Esophagus (tissue), 2 donors: ENCODE measurements at regions not wholly inside any gene's neighbourhood (a gene's known extent, or its start where the extent isn't known, plus 50 kb on each side); places are given as distances from the start of the nearest gene placed in this dataset.

Source experiments
- H3K27ac ChIP-seq, 2 donors: one replicate each; pipeline ENCODE4 v1.5.1; 2013; ENCODE audit warnings: low read depth in 2 of 2, mild to moderate bottlenecking in 2 of 2, inconsistent platforms in 1 of 2, low read length in 1 of 2, moderate library complexity in 1 of 2
- H3K27me3 ChIP-seq, 2 donors: one replicate each; pipeline ENCODE4 v1.6.1; 2013; ENCODE audit warnings: low read length in 2 of 2, control low read depth in 1 of 2, mild to moderate bottlenecking in 1 of 2; ENCODE audit not compliant: insufficient read depth in 2 of 2, control insufficient read depth in 1 of 2
- H3K36me3 ChIP-seq, 2 donors: one replicate each; pipeline ENCODE4 v1.6.1; 2013; ENCODE audit warnings: low read length in 1 of 2; ENCODE audit not compliant: control insufficient read depth in 2 of 2, insufficient read depth in 2 of 2
- H3K4me1 ChIP-seq, 2 donors: one replicate each; pipeline ENCODE4 v1.6.1; 2013; ENCODE audit warnings: low read length in 1 of 2; ENCODE audit not compliant: control insufficient read depth in 2 of 2, insufficient read depth in 2 of 2
- H3K4me3 ChIP-seq, 2 donors: one replicate each; pipeline ENCODE4 v1.5.1; 2013; ENCODE audit warnings: low read length in 2 of 2, mild to moderate bottlenecking in 2 of 2, low read depth in 1 of 2, moderate library complexity in 1 of 2
- H3K9me3 ChIP-seq, 2 donors: one replicate each; pipeline ENCODE4 v1.6.1; 2013; ENCODE audit warnings: mild to moderate bottlenecking in 2 of 2, low read depth in 1 of 2, low read length in 1 of 2, moderate library complexity in 1 of 2; ENCODE audit not compliant: control insufficient read depth in 2 of 2, insufficient read depth in 1 of 2
- WGBS, 2 donors: extraction: QIAGEN DNeasy Blood & Tissue Kit; methylation state at CpG; one replicate each; pipeline ENCODE4 v1.1.7; 2013; 5-methylcytosine and 5-hydroxymethylcytosine counted together
- donor health status: healthy with polysubstance abuse.
- donor health status: Bipolar disorder and iron deficiency.

GRCh38 chrX:3169421-3169820 lies 128.2 kb downstream of the ARSF start:
- Histone ChIP-seq H3K27me3 (no peaks in the 10 kb centered on the region), H3K4me1 (no peaks in the 10 kb centered on the region), H3K36me3 (no peaks in the 10 kb centered on the region), H3K27ac (no peak overlapping the region), H3K4me3 (no peak overlapping the region), H3K9me3 (no peaks in the 10 kb centered on the region)
- WGBS, 2 donors, result 81 to 87% methylated on average over 4 of the region's 4 CpGs

- no peaks in the 10 kb centered on the region for H3K36me3 ChIP-seq
- no peaks in the 10 kb centered on the region for H3K27me3 ChIP-seq
- H3K4me3 ChIP-seq, result no peak overlapping the region
- 90% methylated on average over 4 of the region's 4 CpGs for WGBS, 2 donors
- H3K27ac ChIP-seq, result no peak overlapping the region
- no peaks in the 10 kb centered on the region for H3K4me1 ChIP-seq
- H3K9me3 ChIP-seq, result no peaks in the 10 kb centered on the region
These were observed 126.5 kb downstream of the ARSF start for GRCh38 chrX:3167771-3168170.

DNA sequence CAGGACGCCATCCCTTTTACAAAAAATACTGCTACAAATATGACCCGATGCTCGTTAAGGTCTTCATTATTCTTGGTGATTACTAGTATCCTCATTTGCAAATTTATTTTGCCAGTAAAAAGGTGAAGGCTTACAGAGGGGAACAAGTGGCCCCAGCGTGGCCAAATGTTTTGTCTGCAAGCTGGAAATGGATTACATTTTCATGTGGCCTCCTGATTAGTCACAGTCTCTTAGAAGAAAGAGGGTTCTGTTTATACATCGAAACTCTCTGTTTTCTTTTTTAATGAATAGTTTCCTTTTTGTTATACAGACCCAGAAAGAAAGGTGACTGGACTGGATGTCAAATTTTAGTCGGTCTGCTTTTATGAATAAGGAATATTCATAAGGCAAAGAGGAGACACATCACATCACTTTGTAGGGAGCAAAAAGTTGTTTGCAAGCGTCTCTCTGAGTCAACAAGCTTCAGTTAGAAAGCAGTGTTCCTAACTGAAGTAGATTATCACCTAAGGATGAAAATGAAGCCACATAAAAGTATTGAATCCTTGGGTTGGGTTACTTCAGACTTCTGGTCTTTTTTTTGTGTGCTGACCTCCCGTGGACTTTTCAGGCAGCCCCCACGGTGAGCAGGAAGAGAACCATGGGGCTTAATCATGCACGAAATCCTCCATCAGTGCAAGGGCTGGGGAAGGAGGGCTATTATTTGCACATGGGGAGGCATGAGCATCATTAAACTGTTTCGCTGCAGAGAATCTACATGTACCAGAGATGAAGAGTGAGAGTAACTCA lies 125.6 kb downstream of the ARSF start:
- no peaks in the 10 kb centered on the region for H3K27me3 ChIP-seq
- no peak overlapping the region for H3K4me3 ChIP-seq
- WGBS, 2 donors, result 57% methylated on average over 11 of the region's 11 CpGs
- H3K9me3 ChIP-seq, result no peaks in the 10 kb centered on the region
- H3K4me1 ChIP-seq, result no peaks in the 10 kb centered on the region
- H3K36me3 ChIP-seq, result no peaks in the 10 kb centered on the region
- H3K27ac ChIP-seq, result no peak overlapping the region

DNA sequence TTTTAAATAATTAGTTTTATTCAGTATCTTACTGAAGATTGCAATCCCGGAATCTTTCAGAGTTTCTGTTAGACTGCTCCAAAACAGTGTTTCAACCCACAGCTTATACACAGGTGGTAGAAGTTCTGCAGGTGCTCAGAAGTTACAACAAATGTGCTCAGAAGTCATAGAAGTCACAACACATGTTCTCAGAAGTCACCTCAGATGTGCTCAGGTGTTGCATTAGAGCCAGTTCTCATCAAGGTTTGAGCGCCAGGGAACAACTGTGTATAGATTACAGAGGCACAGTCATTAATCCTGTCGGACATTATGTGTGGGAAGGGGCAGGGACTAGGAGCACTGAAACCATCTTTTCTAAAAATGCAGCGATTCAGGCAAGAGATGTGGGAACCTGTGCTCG lies 124.5 kb downstream of the ARSF start:
- Histone ChIP-seq H3K36me3 (no peaks in the 10 kb centered on the region), H3K27ac (no peak overlapping the region), H3K27me3 (no peaks in the 10 kb centered on the region), H3K4me3 (no peak overlapping the region), H3K9me3 (no peaks in the 10 kb centered on the region), H3K4me1 (no peaks in the 10 kb centered on the region)
- WGBS, 2 donors, result 72 to 78% methylated on average over 5 of the region's 5 CpGs
